Neuron (in vitro differentiated cells): ENCODE measurements at regions not wholly inside any gene's neighbourhood (a gene's known extent, or its start where the extent isn't known, plus 50 kb on each side); places are given as distances from the start of the nearest gene placed in this dataset.
"Not testable (repeated sequence)": the region's sequence is repeated elsewhere in the genome, so short reads cannot be mapped to it uniquely, and the experiment has no call there.

Experiments used
- H2AFZ ChIP-seq: one replicate; pipeline ENCODE4 v1.6.1; 2013; ENCODE audit warnings: low read depth, mild to moderate bottlenecking, inconsistent platforms, low read length, moderate library complexity
- H3K27me3 ChIP-seq: one replicate; pipeline ENCODE4 v1.6.1; 2013; ENCODE audit warnings: low read length; ENCODE audit not compliant: insufficient read depth
- H3K36me3 ChIP-seq: one replicate; pipeline ENCODE4 v1.6.1; 2013; ENCODE audit warnings: low read length; ENCODE audit not compliant: insufficient read depth
- H3K4me1 ChIP-seq: one replicate; pipeline ENCODE4 v1.6.1; 2013; ENCODE audit warnings: low read length; ENCODE audit not compliant: insufficient read depth
- H3K4me3 ChIP-seq: 2 replicates; pipeline ENCODE4 v1.5.1; 2013; ENCODE audit warnings: mild to moderate bottlenecking, low read length, moderate library complexity
- H3K9me3 ChIP-seq: one replicate; pipeline ENCODE4 v1.6.1; 2013; ENCODE audit warnings: low read length

DNA sequence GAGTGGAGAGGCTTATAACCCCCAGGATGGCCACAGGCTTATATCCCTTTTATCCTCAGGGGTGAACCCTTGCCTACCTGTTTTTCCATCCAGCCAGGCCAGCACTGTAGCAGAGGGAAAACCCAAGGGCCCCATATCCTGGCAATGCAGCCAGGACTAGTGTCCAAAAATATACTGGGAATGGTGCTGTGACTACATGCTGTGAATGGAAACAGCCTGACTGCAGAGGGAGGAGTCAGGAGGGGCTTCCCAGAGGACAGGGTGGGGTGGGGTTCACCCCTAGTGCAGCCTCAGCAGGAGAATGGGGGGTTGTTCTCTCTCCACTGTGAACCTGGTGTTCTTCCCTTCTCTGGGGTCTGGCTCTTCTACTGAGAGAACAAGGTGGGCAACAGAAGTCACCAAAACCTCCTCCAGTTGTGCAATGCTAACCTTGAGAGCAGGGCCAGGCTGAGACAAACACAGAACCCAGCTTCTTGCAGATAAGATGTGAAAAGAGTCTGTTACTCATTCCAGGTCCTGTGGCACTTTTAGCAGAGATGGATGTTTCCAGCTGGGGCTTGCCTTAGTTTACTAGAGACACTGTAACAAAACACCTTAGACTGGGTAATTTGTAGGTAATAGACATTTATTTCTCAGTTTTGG, 198.2 kb upstream of the PLGLB2 start:
- not testable (repeated sequence) for H3K4me3 ChIP-seq, H2AFZ ChIP-seq, H3K4me1 ChIP-seq, H3K9me3 ChIP-seq, H3K27me3 ChIP-seq, H3K36me3 ChIP-seq

GRCh38 chr2:87554678-87555077, 193.2 kb upstream of the PLGLB2 start:
- not testable (repeated sequence) for H3K4me3 ChIP-seq, H2AFZ ChIP-seq, H3K36me3 ChIP-seq, H3K4me1 ChIP-seq, H3K27me3 ChIP-seq, H3K9me3 ChIP-seq

GRCh38 chr2:87555082-87555481, 192.8 kb upstream of the PLGLB2 start:
- H3K9me3 ChIP-seq, H3K27me3 ChIP-seq, H3K4me1 ChIP-seq, H3K4me3 ChIP-seq, H2AFZ ChIP-seq, H3K36me3 ChIP-seq: not testable (repeated sequence)

DNA sequence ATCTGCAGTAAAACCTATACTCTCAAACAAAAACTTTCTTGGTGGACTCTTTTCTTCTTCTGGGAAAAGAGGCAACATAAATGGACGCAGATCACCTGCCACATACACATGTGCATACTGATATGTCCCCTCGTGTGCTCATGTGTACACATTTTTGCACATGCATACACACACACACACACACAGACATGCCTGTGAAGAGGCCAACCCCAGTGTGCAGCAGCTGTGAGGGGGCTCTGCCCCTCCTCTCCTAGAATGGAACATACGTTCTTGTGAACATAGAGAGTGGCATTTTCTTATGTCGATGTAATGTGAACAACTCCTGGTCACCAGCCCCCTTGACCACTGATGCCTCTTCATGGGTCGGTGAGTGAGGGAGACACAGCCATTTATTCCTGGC, 188.9 kb upstream of the PLGLB2 start:
- H3K27me3 ChIP-seq, H3K4me3 ChIP-seq, H3K36me3 ChIP-seq, H2AFZ ChIP-seq, H3K9me3 ChIP-seq, H3K4me1 ChIP-seq: not testable (repeated sequence)

GRCh38 chr2:87559735-87560134, 188.2 kb upstream of the PLGLB2 start:
- H3K4me1 ChIP-seq, H3K4me3 ChIP-seq, H3K36me3 ChIP-seq, H3K9me3 ChIP-seq, H2AFZ ChIP-seq, H3K27me3 ChIP-seq: not testable (repeated sequence)

- not testable (repeated sequence) for H3K36me3 ChIP-seq, H3K4me3 ChIP-seq, H2AFZ ChIP-seq, H3K27me3 ChIP-seq, H3K9me3 ChIP-seq, H3K4me1 ChIP-seq
Observed at GRCh38 chr2:87565116-87565515, 182.8 kb upstream of the PLGLB2 start.

GRCh38 chr2:87566531-87566930, 181.4 kb upstream of the PLGLB2 start:
- H3K27me3 ChIP-seq, H3K4me1 ChIP-seq, H3K36me3 ChIP-seq, H3K9me3 ChIP-seq, H3K4me3 ChIP-seq, H2AFZ ChIP-seq: not testable (repeated sequence)

- H3K9me3 ChIP-seq, H2AFZ ChIP-seq, H3K4me1 ChIP-seq, H3K36me3 ChIP-seq, H3K27me3 ChIP-seq, H3K4me3 ChIP-seq: not testable (repeated sequence)
Observed at GRCh38 chr2:87567093-87567492, 180.8 kb upstream of the PLGLB2 start.

GRCh38 chr2:87567912-87568311, 180.0 kb upstream of the PLGLB2 start:
- not testable (repeated sequence) for H3K9me3 ChIP-seq, H2AFZ ChIP-seq, H3K4me1 ChIP-seq, H3K36me3 ChIP-seq, H3K4me3 ChIP-seq, H3K27me3 ChIP-seq

DNA sequence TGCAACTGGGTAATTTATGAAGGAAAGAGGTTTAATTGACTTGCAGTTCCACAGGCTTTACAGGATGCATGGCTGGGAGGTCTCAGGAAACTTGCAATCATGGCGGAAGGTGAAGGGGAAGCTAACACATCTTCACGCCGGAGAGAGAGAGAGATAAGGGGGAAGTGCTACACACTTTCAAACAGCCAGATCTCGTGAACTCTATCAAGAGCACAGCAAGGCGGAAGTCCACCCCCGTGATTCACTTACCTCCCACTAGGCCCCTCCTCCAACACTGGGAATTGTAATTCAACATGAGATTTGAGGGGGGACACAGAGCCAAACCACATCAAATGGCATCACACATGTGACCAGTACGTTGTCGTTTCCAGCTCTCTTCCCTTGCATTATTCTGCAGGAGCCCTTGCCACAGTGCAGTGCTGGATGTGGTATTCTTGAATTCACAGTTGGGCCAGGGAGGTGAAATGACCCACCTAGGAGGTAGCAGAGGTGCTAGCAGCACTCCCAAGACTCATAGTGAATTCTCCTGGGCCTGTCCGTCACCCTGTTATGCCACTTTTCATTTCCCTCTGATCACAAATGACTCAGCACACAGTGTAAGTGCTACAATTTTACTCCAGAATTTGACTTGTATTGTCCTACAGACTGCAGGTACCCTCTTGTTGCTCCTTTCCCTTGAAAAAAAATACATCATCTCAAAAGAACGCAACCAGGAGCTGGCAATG, 179.2 kb upstream of the PLGLB2 start:
- H2AFZ ChIP-seq, H3K27me3 ChIP-seq, H3K4me1 ChIP-seq, H3K4me3 ChIP-seq, H3K9me3 ChIP-seq, H3K36me3 ChIP-seq: not testable (repeated sequence)

DNA sequence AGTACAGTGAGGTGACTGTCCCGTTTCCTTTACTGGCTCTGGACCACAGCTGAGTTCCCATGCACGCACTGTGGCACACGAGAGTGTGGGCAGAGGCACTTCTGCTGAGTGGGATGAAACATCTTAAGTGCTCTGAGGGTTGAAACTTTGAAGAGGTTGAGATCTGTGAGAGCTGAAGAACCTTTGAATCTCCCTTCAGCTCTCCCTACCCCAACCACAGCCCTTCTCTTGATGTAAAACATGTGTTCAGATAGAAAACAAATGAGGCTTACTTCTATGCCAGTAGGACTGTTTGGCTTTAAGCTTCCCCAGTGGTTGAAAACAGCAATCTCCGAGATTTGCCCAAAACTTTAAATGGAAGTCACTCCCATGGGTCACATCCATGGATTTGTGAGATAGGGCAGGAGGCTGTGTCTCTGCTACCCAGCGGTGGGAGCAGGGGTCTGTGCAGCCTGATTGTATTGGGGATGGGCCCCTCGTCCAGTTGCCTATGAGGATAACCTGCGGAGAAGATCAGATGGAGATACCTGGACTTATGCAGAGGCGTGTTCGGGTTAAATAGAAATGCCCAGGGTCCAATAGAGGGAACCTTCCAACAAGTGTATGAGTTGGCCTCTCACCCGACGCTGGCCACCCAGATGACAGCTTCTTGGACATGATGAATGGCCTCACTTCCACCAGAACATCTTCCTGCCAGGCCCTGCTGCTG, 178.0 kb upstream of the PLGLB2 start:
- not testable (repeated sequence) for H3K27me3 ChIP-seq

GRCh38 chr2:87571889-87572465, 175.9 kb upstream of the PLGLB2 start:
- H3K4me1 ChIP-seq, H3K27me3 ChIP-seq, H3K9me3 ChIP-seq, H3K36me3 ChIP-seq, H3K4me3 ChIP-seq, H2AFZ ChIP-seq: not testable (repeated sequence)

More for the DNA sequence above, 178.0 kb upstream of the PLGLB2 start:
- H3K9me3 ChIP-seq, H3K4me3 ChIP-seq, H2AFZ ChIP-seq, H3K4me1 ChIP-seq, H3K36me3 ChIP-seq: not testable (repeated sequence)

DNA sequence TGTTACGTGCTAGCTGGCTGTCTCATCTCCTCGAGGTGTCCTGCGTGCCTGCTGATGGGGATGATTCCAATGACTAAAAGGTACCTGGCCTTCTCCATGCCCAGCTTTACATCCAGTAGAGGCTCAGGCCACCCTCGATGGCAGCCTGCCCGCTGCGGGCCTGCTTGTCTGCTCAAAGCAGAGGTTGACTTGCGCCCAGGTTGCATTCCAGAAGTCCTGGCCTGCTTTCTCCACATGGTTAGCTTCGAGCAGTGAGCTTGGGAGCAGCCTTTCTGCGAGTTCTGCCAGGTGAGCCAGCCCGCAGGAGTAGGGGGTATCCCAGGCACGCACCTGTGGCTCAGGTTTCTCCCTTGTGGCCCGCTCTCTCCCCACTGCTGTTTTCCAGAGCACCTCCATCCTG, 175.0 kb upstream of the PLGLB2 start:
- H3K4me3 ChIP-seq, H3K4me1 ChIP-seq, H2AFZ ChIP-seq, H3K36me3 ChIP-seq, H3K9me3 ChIP-seq, H3K27me3 ChIP-seq: not testable (repeated sequence)
